HG03095 (cell line): ENCODE measurements at regions not wholly inside any gene's neighbourhood (a gene's known extent, or its start where the extent isn't known, plus 50 kb on each side); places are given as distances from the start of the nearest gene placed in this dataset.
"Not testable (repeated sequence)": the region's sequence is repeated elsewhere in the genome, so short reads cannot be mapped to it uniquely, and the experiment has no call there.

Experiments
- ATAC-seq: cut with Tn5 transposase; IDR thresholded peaks from one replicate; pipeline ENCODE4 v1.9.1; 2021; ENCODE audit warnings: moderate library complexity; ENCODE audit not compliant: unreplicated experiment

DNA sequence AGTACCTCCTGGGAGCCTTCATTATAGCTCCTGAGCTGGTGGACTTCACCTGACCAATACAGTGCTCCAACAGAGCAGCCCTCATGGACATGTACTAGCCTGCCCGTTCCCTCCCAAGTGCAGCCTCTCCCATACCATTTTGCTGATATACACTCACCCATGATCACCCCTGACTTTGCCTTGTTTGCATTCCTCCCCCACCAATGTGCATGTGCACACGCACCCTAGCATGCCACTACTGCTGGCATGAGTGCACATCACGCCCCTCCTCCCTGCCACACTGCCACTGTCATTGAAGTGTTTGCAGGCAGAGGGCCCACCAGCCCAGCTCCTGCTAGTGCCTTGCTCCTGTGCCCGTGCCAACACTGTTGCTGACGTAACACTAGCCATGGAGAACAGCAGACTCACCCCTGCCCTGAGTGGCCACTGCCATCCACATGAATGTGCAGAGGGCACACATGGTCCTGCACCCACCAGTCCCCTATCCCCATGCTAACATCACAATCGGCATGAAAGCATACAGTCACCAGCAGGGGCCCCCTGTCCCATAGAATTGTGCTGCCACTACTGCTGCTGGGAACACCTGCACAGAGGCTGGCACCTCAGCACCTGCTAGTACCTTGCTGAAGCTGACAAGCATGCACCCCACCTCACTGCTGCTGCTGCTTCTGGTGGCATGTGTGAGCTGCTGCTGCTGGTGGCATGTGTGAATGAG, 110.3 kb downstream of the SINHCAF start:
- no peak for ATAC-seq

DNA sequence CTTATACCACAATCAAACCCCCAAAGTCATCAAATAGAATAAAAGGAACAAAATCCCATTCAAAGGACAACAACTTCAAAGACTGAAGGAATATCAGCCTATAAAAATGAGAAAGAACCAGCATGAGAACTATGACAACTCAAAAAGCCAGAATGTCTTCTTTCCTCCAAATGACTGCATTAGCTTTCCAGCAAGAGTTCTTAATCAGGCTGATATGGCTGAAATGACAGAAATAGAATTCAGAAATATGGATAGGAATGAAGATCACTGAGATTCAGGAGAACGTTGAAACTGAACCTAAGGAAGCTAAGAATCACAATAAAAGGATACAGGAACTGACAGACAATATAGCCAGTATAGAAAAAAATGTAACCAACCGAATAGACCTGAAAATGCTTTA, 109.5 kb downstream of the SINHCAF start:
- no peak for ATAC-seq

DNA sequence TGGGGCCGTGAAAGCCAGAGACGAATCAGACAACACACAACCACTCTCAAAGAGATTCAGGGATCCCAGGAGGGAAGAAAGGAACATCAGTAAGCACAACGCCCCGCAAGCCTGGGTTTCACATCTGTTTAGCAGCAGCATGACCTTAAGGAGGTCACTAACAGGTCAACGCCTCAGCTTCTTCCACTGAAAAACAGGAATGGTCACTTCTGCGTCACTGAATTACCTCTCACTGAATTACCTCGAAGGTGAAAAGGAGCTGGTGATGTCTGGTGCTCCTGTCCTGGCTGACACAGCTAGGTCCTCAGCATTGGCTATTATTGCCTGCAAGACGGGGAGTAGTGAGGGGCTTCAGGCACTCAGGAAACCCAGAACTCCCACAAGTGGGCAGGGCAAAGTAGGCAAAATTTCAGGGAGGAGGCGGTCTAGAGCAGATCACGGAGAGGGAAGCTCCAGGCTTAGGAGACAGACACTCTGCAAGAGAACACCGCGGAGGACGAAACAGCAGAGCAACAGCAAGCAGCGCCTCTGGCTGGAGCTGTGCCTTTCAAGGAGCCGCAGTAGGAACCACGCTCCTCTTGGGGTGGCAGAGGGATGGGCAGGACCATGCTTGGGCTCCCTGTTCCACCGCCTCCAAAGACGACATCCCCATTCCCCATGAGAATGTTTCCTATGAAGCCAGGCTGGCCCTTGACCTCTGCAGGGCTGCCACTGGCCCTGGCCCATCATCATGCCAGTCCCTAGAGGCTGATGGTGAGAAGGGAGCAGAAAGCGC, 108.4 kb downstream of the SINHCAF start:
- no peak for ATAC-seq

DNA sequence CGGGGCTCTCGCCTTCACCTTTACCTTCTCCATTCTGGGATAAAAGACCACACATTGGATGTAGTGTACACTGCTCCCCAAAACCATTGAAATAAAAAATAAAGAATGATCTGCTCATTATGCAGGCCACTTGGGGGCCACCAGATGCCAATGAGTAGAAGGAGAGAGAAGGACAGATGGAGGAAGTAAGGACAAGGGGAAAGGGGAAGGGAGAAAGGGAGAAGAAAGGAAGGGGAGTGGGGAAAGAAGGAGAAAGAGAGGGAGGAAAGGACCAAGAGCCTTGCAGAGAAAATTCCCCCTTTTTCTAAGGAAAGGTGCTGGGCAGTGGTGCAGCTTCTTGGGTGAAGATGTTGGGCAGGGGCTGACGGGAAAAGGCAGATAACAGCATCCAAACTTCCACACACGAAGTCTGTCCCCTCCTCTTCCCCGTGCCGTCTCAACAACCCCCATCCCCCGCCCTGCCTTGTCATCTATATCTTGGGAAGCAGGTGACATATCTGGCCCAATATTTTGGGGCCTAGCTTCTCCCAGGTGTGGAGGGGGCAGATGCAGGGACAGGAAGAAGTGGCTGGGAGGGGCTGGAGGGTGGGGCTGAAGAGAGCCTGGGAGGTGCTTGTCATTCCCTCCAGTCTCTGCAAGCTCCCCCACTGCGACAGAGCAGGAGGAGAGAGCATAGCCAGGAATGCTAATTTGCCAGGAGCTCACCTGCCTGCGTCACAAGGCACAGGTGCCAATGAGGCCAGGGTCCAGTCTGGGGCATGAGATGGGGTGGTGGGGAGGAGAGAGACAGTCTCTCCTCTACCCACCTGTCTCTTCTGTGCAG, 107.5 kb downstream of the SINHCAF start:
- ATAC-seq = no peak

DNA sequence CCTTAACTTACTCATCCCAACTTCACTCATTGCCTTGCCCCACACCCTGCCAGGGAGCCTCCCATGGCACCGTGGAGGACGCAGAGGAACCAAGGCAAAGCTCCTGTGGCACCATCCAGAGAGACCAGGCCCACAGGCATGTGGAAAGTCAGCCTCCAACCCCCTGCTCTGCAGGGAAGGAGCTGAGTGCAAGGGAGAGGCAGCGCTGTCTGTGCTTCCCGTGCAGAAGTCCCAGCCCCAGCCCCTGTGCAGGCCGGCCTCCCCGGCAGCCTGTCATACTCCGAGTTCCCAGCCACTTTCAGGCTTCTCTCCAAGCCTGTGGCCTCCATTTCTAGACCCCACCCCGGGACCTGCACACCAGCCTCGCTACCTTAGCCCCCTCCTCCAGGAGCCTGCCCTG, 106.4 kb downstream of the SINHCAF start:
- ATAC-seq = no peak

GRCh38 chr12:31220061-31220460, 105.9 kb downstream of the SINHCAF start:
- no peak for ATAC-seq

- ATAC-seq = no peak
Measured at GRCh38 chr12:31220633-31221550, 105.1 kb downstream of the SINHCAF start.

GRCh38 chr12:31221551-31221945, 104.4 kb downstream of the SINHCAF start:
- no peak for ATAC-seq

DNA sequence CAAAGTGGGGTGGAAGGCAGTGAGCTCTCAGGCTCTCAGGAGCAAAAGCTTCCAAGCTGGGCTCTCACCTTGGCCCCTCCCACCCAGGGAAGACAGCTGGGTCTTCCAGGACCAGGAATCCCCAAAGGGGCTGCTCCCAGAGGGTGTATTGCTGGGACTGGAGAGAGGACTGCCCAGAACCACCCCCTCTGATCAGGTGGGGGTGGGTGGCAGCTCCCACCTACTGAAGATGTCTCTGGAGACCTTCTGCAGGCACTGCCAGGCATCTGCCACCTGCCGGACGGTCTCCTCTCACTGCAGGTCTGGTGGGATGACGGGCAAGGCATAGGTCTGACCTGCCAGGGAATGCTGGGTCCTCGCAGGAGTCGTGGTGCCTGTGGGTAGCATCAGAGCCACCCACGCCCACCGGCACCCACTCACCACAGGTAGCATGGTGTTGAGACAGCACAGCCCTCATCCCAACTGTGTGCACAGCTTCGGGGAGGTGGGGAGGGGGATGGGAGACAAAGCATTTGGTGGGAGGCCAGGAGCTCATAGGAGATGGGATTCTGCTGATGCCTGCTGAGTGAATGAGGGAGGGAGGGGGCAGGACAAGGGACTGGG, 103.2 kb downstream of the SINHCAF start:
- ATAC-seq = no peak

GRCh38 chr12:31223640-31224039, 102.3 kb downstream of the SINHCAF start:
- not testable (repeated sequence) for ATAC-seq

DNA sequence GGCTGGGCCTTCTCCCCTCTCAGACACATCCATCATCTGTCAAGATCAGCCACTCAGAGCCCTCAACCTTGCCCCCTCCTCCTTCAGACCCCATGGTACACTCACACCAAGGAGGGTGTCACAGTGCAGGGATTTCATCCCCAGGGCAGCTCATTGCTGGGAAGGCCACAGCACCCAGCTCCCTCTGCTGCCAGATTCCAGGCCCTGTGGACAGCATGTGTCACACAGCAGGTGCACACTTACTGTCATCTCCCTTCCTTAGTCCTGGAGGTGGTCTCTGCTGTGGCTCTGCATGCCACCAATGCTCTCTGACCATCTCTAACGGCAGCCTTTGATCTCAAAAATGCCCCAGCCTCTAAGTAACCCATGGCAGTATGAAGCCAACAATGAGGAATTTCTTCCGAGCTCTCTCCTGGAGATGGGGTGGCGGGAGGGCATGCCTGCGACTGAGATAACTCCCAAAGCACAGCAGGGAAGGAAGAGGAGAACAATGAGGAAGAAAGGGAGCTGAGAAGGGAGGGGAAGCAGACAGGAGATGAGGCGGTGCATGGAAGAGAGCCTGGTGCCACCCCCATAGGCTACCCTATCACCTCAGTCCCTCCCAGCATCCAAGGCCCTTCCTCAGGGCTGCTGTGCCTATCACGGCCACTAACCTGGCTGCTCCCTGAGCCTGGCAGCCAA, 101.0 kb downstream of the SINHCAF start:
- ATAC-seq = no peak

- no peak for ATAC-seq
Measured at GRCh38 chr12:31225656-31226535, 100.1 kb downstream of the SINHCAF start.

DNA sequence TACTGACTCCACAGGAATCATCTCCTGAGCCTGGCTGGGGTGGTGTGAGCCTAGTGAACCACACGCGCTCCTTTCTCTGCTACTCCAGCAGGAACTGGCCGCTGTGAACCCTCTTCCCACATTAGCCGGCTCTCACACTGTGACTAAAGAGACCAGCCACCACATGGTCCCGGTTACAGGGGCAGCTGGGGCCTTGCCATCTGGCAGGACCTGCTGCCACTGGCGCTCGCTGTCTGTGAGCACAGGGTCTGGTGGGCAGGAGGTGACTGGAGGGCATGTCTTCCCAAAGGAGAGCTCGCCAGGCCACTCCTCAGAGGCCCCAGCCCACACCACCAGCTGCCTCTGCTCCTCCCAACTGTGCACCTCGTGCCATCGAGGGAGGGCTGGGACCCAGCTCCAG, 99.3 kb downstream of the SINHCAF start:
- ATAC-seq = no peak

GRCh38 chr12:31227401-31227981, 98.5 kb downstream of the SINHCAF start:
- no peak for ATAC-seq

GRCh38 chr12:31228811-31229792, 96.8 kb downstream of the SINHCAF start:
- no peak for ATAC-seq

DNA sequence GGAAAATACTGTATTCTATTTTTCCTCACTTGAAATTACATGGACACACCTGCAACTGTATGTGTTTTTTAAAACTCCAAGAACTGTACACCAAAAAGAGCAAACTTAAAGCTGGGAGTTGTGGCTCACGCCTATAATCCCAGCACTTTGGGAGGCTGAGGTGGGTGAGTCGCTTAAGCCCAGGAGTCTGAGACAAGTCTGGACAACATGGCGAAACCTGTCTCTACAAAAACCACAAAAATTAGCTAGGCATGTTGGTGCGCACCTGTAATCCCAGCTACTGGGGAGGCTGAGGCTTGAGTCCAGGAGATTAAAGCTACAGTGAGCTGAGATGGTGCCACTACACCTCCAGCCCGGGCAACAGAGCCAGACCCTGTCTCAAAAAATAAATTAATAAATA, 95.9 kb downstream of the SINHCAF start:
- ATAC-seq = no peak
